Panc1 (cell line): ENCODE measurements at regions not wholly inside any gene's neighbourhood (a gene's known extent, or its start where the extent isn't known, plus 50 kb on each side); places are given as distances from the start of the nearest gene placed in this dataset.

Experiments
- ATAC-seq: fragments of 200-7000 bp; cut with Tn5 transposase; 2 replicates; pipeline ENCODE4 v1.9.1; 2020; ENCODE audit warnings: mild to moderate bottlenecking, moderate library complexity
- BruUV-seq: library from RNA; stranded (reverse); fragments of 400-500 nt; replicated peaks from 2 replicates; lab custom pipeline; 2021; lab: Mats Ljungman, UMichigan
- CTCF ChIA-PET: fragments of 300-600 bp; sonication (Branson Sonifier 250); formaldehyde crosslinking; loops from one replicate; lab custom pipeline; 2022; ENCODE audit warnings: antibody characterized with exemption; lab: Charles Lee
- POLR2A ChIA-PET: fragments of 300-600 bp; sonication (Branson Sonifier 250); formaldehyde crosslinking; loops from one replicate; lab custom pipeline; 2022; ENCODE audit warnings: antibody characterized with exemption; lab: Charles Lee
- DNase-seq: peaks from one replicate; pipeline ENCODE4 v3.0.0-alpha.2; 2010; ENCODE audit warnings: low read depth, low spot score
- H3K27ac ChIP-seq: 2 replicates; pipeline ENCODE4 v1.5.1; 2011; ENCODE audit warnings: mild to moderate bottlenecking, low read length, inconsistent platforms
- H3K27me3 ChIP-seq: fragments of 200-500 bp; sonication (Bioruptor generic); 2 replicates; pipeline ENCODE4 v1.6.0; 2014; ENCODE audit warnings: low read length, inconsistent platforms; ENCODE audit not compliant: control insufficient read depth, insufficient read depth
- H3K36me3 ChIP-seq: fragments of 200-500 bp; sonication (Bioruptor generic); 2 replicates; pipeline ENCODE4 v1.5.1; 2014; ENCODE audit warnings: inconsistent platforms, mild to moderate bottlenecking, low read length, moderate library complexity; ENCODE audit not compliant: control insufficient read depth, insufficient read depth
- H3K4me1 ChIP-seq: 2 replicates; pipeline ENCODE4 v1.5.1; 2011; ENCODE audit warnings: inconsistent platforms, mild to moderate bottlenecking, low read length, moderate library complexity; ENCODE audit not compliant: control insufficient read depth, insufficient read depth
- H3K4me3 ChIP-seq, 2 experiments: 2 replicates each; pipeline ENCODE4 v1.5.1; 2011 to 2012; ENCODE audit warnings: low read depth in 2 of 2, low read length in 2 of 2, mild to moderate bottlenecking in 2 of 2, inconsistent platforms in 1 of 2, moderate library complexity in 1 of 2
- H3K9me3 ChIP-seq: fragments of 200-500 bp; sonication (Bioruptor generic); 2 replicates; pipeline ENCODE4 v1.5.1; 2014; ENCODE audit warnings: low read depth, mild to moderate bottlenecking, inconsistent platforms, low read length, moderate library complexity; ENCODE audit not compliant: control insufficient read depth, insufficient read depth
- POLR2AphosphoS5 ChIP-seq: IDR thresholded peaks from 2 replicates; pipeline ENCODE4 v1.6.1; 2012; ENCODE audit warnings: mild to moderate bottlenecking, low read depth, low read length, moderate library complexity
- SIN3A ChIP-seq: IDR thresholded peaks from 2 replicates; pipeline ENCODE4 v1.6.1; 2012; ENCODE audit warnings: low read depth, mild to moderate bottlenecking, low read length, moderate library complexity, borderline replicate concordance; ENCODE audit not compliant: insufficient read depth
- TCF7L2 ChIP-seq: IDR thresholded peaks from 2 replicates; pipeline ENCODE4 v1.6.1; 2011; ENCODE audit warnings: mild to moderate bottlenecking, low read depth, low read length, inconsistent platforms
- in situ Hi-C: cut with HindIII; loops from 2 replicates; pipeline ENCODE4 v1.10.0; 2016; ENCODE audit warnings: low sequenced_read_pairs, low pct_unique_long_range_greater_than_20kb
- intact Hi-C: fragments of 100-400 bp; cut with micrococcal nuclease; formaldehyde crosslinking; loops from one replicate; pipeline ENCODE4 v1.10.0; 2022; ENCODE audit not compliant: unreplicated experiment
- TF ChIP-seq, protein P1 (sequence below): fragments of 450-650 bp; IDR thresholded peaks from 2 replicates; pipeline ENCODE4 v1.5.1; 2017; ENCODE audit warnings: mild to moderate bottlenecking
- TF ChIP-seq, protein P2 (sequence below), 2 experiments: IDR thresholded peaks; 2 replicates each; pipeline ENCODE4 v1.6.1; 2011 to 2012; ENCODE audit warnings: low read depth in 2 of 2, control low read depth in 1 of 2, low read length in 1 of 2, mild to moderate bottlenecking in 1 of 2, moderate library complexity in 1 of 2; ENCODE audit not compliant: insufficient read depth in 1 of 2

DNA sequence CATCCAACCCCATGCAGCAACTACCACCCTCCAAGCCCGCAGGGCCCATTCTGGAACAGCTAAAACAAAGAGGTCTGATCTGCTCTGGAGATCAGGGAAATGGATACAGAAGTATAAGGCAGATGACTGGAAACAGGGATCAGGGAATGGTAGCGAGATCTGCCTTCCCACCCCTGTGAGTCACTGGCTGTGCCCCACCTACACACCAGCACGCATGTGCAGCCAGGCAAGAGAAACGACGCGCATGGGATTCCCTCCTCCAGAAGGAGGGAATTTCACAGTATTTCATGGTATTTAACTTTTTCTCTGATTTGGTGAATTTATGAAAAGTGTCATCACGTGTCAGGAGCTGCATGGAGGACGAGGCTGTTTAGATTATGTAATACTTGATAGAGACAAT, 116.7 kb downstream of the ARRDC4 start:
- intact Hi-C loops (no loop called here), in situ Hi-C loops (no loop called here)
- no peak for TF ChIP-seq SIN3A
- TF ChIP-seq POLR2AphosphoS5: no peak
- TF ChIP-seq, protein P1, sequence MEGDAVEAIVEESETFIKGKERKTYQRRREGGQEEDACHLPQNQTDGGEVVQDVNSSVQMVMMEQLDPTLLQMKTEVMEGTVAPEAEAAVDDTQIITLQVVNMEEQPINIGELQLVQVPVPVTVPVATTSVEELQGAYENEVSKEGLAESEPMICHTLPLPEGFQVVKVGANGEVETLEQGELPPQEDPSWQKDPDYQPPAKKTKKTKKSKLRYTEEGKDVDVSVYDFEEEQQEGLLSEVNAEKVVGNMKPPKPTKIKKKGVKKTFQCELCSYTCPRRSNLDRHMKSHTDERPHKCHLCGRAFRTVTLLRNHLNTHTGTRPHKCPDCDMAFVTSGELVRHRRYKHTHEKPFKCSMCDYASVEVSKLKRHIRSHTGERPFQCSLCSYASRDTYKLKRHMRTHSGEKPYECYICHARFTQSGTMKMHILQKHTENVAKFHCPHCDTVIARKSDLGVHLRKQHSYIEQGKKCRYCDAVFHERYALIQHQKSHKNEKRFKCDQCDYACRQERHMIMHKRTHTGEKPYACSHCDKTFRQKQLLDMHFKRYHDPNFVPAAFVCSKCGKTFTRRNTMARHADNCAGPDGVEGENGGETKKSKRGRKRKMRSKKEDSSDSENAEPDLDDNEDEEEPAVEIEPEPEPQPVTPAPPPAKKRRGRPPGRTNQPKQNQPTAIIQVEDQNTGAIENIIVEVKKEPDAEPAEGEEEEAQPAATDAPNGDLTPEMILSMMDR: no peak
- TF ChIP-seq, protein P2, sequence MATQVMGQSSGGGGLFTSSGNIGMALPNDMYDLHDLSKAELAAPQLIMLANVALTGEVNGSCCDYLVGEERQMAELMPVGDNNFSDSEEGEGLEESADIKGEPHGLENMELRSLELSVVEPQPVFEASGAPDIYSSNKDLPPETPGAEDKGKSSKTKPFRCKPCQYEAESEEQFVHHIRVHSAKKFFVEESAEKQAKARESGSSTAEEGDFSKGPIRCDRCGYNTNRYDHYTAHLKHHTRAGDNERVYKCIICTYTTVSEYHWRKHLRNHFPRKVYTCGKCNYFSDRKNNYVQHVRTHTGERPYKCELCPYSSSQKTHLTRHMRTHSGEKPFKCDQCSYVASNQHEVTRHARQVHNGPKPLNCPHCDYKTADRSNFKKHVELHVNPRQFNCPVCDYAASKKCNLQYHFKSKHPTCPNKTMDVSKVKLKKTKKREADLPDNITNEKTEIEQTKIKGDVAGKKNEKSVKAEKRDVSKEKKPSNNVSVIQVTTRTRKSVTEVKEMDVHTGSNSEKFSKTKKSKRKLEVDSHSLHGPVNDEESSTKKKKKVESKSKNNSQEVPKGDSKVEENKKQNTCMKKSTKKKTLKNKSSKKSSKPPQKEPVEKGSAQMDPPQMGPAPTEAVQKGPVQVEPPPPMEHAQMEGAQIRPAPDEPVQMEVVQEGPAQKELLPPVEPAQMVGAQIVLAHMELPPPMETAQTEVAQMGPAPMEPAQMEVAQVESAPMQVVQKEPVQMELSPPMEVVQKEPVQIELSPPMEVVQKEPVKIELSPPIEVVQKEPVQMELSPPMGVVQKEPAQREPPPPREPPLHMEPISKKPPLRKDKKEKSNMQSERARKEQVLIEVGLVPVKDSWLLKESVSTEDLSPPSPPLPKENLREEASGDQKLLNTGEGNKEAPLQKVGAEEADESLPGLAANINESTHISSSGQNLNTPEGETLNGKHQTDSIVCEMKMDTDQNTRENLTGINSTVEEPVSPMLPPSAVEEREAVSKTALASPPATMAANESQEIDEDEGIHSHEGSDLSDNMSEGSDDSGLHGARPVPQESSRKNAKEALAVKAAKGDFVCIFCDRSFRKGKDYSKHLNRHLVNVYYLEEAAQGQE (IDR thresholded peaks at IDR 0.05; ENCODE audit: insufficient read depth in 1 of 2, low read depth in 2 of 2, low read length in 1 of 2): no peak
- no peak for TF ChIP-seq TCF7L2
- DNase-seq (no peak), ATAC-seq (no peak)
- Histone ChIP-seq H3K27ac (no peak overlapping the region), H3K27me3 (no peaks in the 10 kb centered on the region), H3K4me3 (no peak overlapping the region), H3K4me1 (no peaks in the 10 kb centered on the region), H3K36me3 (no peaks in the 10 kb centered on the region), H3K9me3 (no peaks in the 10 kb centered on the region)
- POLR2A ChIA-PET: no interaction called here
- CTCF ChIA-PET: no interaction called here
- BruUV-seq: no TSS peak

DNA sequence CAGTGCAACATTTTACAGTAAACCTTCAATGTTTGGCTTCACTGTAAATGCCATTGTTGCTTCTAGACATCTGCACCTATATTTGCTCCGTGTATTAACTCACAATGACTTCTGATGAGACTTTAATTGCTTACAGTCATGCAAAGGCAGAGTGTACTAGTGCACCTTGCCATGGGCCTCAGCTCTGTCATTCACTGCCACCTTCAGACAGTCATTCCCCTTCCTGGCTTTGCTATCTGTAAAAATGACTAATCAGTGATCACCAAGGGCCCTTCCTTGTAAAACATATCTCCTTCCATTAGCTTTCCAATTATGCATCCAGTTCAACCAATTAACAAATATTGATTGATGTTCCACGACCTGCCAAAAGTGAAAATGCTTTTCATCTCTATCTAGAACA, 120.3 kb downstream of the ARRDC4 start:
- no TSS peak for BruUV-seq

More for the DNA sequence above, 120.3 kb downstream of the ARRDC4 start:
- Histone ChIP-seq H3K27me3 (no peaks in the 10 kb centered on the region), H3K9me3 (no peaks in the 10 kb centered on the region), H3K36me3 (no peaks in the 10 kb centered on the region), H3K27ac (no peak overlapping the region), H3K4me1 (no peaks in the 10 kb centered on the region), H3K4me3 (no peak overlapping the region)
- DNase-seq (no peak), ATAC-seq (no peak)
- in situ Hi-C loops (no loop called here), intact Hi-C loops (no loop called here)
- TF ChIP-seq SIN3A (no peak), POLR2AphosphoS5 (no peak), TCF7L2 (no peak)
- TF ChIP-seq, protein P2 (IDR thresholded peaks at IDR 0.05; ENCODE audit: insufficient read depth in 1 of 2, low read depth in 2 of 2, low read length in 1 of 2): no peak
- TF ChIP-seq, protein P1: no peak
- ChIA-PET POLR2A (no interaction called here), CTCF (no interaction called here)
